Fibroblast of lung (primary cell): ENCODE measurements at regions not wholly inside any gene's neighbourhood (a gene's known extent, or its start where the extent isn't known, plus 50 kb on each side); places are given as distances from the start of the nearest gene placed in this dataset.

Source experiments
- EZH2 ChIP-seq: IDR thresholded peaks from 2 replicates; pipeline ENCODE4 v1.5.1; 2012; ENCODE audit warnings: low read length, control low read depth, mild to moderate bottlenecking; ENCODE audit errors: missing control alignments
- TF ChIP-seq, protein P1 (sequence below), 2 donors: IDR thresholded peaks in 1 of 2; conservative IDR thresholded peaks in 1 of 2; 1 replicate in 1 of 2; 2 replicates in 1 of 2; pipeline ENCODE4 v1.5.1; 2011 to 2012; ENCODE audit warnings: low read length in 2 of 2, control low read depth in 1 of 2, inconsistent platforms in 1 of 2, low read depth in 1 of 2, mild to moderate bottlenecking in 1 of 2

DNA sequence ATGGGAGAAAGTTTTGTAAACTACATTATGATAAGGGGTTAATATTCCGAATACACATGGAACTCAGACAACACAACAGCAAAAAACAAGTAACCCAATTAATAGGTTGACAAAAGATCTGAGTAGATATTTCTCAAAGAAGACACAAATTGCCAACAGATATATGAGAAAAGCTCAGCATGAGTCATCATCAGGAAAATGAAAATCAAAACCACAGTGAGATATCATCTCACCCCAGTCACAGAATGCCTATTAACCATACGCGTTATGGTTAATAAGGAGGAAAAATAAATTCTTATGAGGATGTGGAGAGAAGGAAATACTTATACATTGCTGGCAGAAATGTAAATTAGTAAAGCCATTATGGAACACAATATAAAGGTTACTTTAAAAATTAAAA, 695.0 kb downstream of the COL12A1 start:
- TF ChIP-seq, protein P1, sequence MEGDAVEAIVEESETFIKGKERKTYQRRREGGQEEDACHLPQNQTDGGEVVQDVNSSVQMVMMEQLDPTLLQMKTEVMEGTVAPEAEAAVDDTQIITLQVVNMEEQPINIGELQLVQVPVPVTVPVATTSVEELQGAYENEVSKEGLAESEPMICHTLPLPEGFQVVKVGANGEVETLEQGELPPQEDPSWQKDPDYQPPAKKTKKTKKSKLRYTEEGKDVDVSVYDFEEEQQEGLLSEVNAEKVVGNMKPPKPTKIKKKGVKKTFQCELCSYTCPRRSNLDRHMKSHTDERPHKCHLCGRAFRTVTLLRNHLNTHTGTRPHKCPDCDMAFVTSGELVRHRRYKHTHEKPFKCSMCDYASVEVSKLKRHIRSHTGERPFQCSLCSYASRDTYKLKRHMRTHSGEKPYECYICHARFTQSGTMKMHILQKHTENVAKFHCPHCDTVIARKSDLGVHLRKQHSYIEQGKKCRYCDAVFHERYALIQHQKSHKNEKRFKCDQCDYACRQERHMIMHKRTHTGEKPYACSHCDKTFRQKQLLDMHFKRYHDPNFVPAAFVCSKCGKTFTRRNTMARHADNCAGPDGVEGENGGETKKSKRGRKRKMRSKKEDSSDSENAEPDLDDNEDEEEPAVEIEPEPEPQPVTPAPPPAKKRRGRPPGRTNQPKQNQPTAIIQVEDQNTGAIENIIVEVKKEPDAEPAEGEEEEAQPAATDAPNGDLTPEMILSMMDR (conservative IDR thresholded peaks at IDR 0.05 in 1 of 2, IDR thresholded peaks at IDR 0.05 in 1 of 2; ENCODE audit: low read depth in 1 of 2, low read length in 2 of 2): no peak
- no peak for TF ChIP-seq EZH2
